SU-DHL-6 (cell line): ENCODE measurements at regions not wholly inside any gene's neighbourhood (a gene's known extent, or its start where the extent isn't known, plus 50 kb on each side); places are given as distances from the start of the nearest gene placed in this dataset.

Source experiments
- H2AFZ ChIP-seq: fragments of 200-600 bp; sonication (generic); 2 replicates; pipeline ENCODE4 v1.6.1; 2014; ENCODE audit warnings: low read depth, mild to moderate bottlenecking, moderate library complexity, mixed read lengths, antibody characterized with exemption, low read length; ENCODE audit not compliant: severe bottlenecking
- H3F3A ChIP-seq: fragments of 200-600 bp; shearing (Covaris generic); 2 replicates; pipeline ENCODE4 v1.6.0; 2016; ENCODE audit warnings: antibody characterized with exemption, mild to moderate bottlenecking; ENCODE audit not compliant: insufficient read depth
- H3K27ac ChIP-seq: fragments of 200-600 bp; sonication (generic); 2 replicates; pipeline ENCODE4 v1.5.1; 2016; ENCODE audit warnings: low read depth, mild to moderate bottlenecking, low read length, moderate library complexity, mixed read lengths
- H3K27me3 ChIP-seq: fragments of 200-600 bp; sonication (generic), shearing (Covaris generic); 2 replicates; pipeline ENCODE4 v1.6.0; 2014; ENCODE audit warnings: mild to moderate bottlenecking, low read length
- H3K36me3 ChIP-seq: fragments of 200-600 bp; sonication (generic); 2 replicates; pipeline ENCODE4 v1.6.1; 2014; ENCODE audit warnings: mild to moderate bottlenecking, low read length, mixed read lengths
- H3K4me2 ChIP-seq: fragments of 300-600, 200-600 bp; shearing (Covaris generic), sonication (generic); 2 replicates; pipeline ENCODE4 v1.6.0; 2014; ENCODE audit warnings: low read length, low read depth, mild to moderate bottlenecking; ENCODE audit not compliant: poor library complexity, severe bottlenecking
- H3K4me3 ChIP-seq: fragments of 200-600 bp; sonication (generic); 2 replicates; pipeline ENCODE4 v1.5.1; 2014; ENCODE audit warnings: antibody characterized with exemption, low read length, mild to moderate bottlenecking, mixed read lengths; ENCODE audit not compliant: insufficient read depth, poor library complexity, severe bottlenecking
- H3K79me2 ChIP-seq: fragments of 200-600 bp; sonication (generic); 2 replicates; pipeline ENCODE4 v1.6.1; 2014; ENCODE audit warnings: mild to moderate bottlenecking, low read length, moderate library complexity; ENCODE audit not compliant: insufficient read depth
- H3K9ac ChIP-seq: fragments of 200-600 bp; sonication (generic); 2 replicates; pipeline ENCODE4 v1.7.0; 2014; ENCODE audit warnings: mild to moderate bottlenecking, low read length
- H3K9me2 ChIP-seq: fragments of 200-600 bp; sonication (generic); replicated peaks from 2 replicates; pipeline ENCODE4 v1.6.1; 2014; ENCODE audit warnings: low read length; ENCODE audit not compliant: insufficient read depth
- H3K9me3 ChIP-seq: fragments of 200-600 bp; sonication (generic); 2 replicates; pipeline ENCODE4 v1.6.1; 2014; ENCODE audit warnings: low read length, mixed read lengths; ENCODE audit not compliant: insufficient read depth
- H4K20me1 ChIP-seq: fragments of 200-600 bp; sonication (generic); 2 replicates; pipeline ENCODE4 v1.6.1; 2014; ENCODE audit warnings: low read depth, mild to moderate bottlenecking, antibody characterized with exemption, low read length, moderate library complexity, mixed read lengths
- CTCF ChIP-seq: fragments of 200-600 bp; sonication (generic); IDR thresholded peaks from one replicate; pipeline ENCODE4 v1.5.1; 2017; ENCODE audit warnings: antibody characterized with exemption, mild to moderate bottlenecking, low read length, moderate library complexity; ENCODE audit not compliant: insufficient read depth, poor library complexity, severe bottlenecking
- EZH2phosphoT487 ChIP-seq: fragments of 200-600 bp; sonication (generic), shearing (Covaris generic); conservative IDR thresholded peaks from 2 replicates; pipeline ENCODE4 v1.6.1; 2018; ENCODE audit warnings: mild to moderate bottlenecking, antibody characterized with exemption, low read length, moderate library complexity, mixed read lengths

- Histone ChIP-seq H4K20me1 (no peaks in the 10 kb centered on the region), H3K27me3 (no peaks in the 10 kb centered on the region), H2AFZ (no peak overlapping the region), H3K27ac (no peak overlapping the region), H3K4me2 (no peak overlapping the region), H3K9ac (no peak overlapping the region), H3F3A (no peaks in the 10 kb centered on the region), H3K79me2 (no peaks in the 10 kb centered on the region), H3K4me3 (no peak overlapping the region), H3K9me2 (no peaks in the 10 kb centered on the region), H3K36me3 (no peaks in the 10 kb centered on the region), H3K9me3 (no peaks in the 10 kb centered on the region)
- TF ChIP-seq EZH2phosphoT487 (no peak), CTCF (no peak)
Observed at GRCh38 chr10:52443419-52444388, 129.6 kb downstream of the DKK1 start.

- no peaks in the 10 kb centered on the region for H3K9me3 ChIP-seq
- H3K4me3 ChIP-seq: no peak overlapping the region
- no peak overlapping the region for H3K4me2 ChIP-seq
- H2AFZ ChIP-seq: no peak overlapping the region
- H3K79me2 ChIP-seq: no peaks in the 10 kb centered on the region
- no peak overlapping the region for H3K27ac ChIP-seq
- H4K20me1 ChIP-seq: no peaks in the 10 kb centered on the region
- no peak overlapping the region for H3K9ac ChIP-seq
- no peaks in the 10 kb centered on the region for H3F3A ChIP-seq
- H3K27me3 ChIP-seq: no peaks in the 10 kb centered on the region
- no peak for TF ChIP-seq CTCF
- TF ChIP-seq EZH2phosphoT487: no peak
- no peaks in the 10 kb centered on the region for H3K9me2 ChIP-seq
- H3K36me3 ChIP-seq: no peaks in the 10 kb centered on the region
Observed at GRCh38 chr10:52446391-52446790, 132.3 kb downstream of the DKK1 start.

- no peaks in the 10 kb centered on the region for H3K9me2 ChIP-seq
Observed at GRCh38 chr10:52447931-52448353, 133.9 kb downstream of the DKK1 start.

More at GRCh38 chr10:52447931-52448353, 133.9 kb downstream of the DKK1 start:
- TF ChIP-seq CTCF (no peak), EZH2phosphoT487 (no peak)
- Histone ChIP-seq H4K20me1 (no peaks in the 10 kb centered on the region), H3K9ac (no peak overlapping the region), H3K9me3 (no peaks in the 10 kb centered on the region), H3K36me3 (no peaks in the 10 kb centered on the region), H3K79me2 (no peaks in the 10 kb centered on the region), H3K27ac (no peak overlapping the region), H2AFZ (no peak overlapping the region), H3K4me3 (no peak overlapping the region), H3F3A (no peaks in the 10 kb centered on the region), H3K4me2 (no peak overlapping the region), H3K27me3 (no peaks in the 10 kb centered on the region)
